ENCODE measurements at regions not wholly inside any gene's neighbourhood (a gene's known extent, or its start where the extent isn't known, plus 50 kb on each side); places are given as distances from the start of the nearest gene placed in this dataset.

DNA sequence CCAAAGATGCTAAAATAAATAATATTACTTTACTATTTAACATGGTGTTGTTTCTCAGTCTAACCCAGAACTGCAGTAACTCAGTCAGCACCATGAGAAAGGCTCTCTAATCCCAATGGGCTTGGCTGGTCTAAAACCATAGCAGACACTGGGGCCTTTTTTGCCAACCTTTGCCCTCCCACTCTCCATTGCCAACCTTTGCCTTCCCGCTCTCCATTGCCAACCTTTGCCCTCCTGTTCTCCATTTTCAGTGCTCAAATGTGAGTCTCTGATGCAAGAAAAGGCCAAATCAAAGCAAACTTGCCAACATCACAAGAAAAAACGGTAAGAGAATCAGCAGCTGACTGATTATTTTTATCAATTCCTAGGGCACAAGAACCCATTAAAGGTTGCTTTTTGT lies 1681.2 kb downstream of the SLITRK5 start:
- TF ChIP-seq CTCF (IDR thresholded peaks at IDR 0.05) (no peak), EP300 (IDR thresholded peaks at IDR 0.05; ENCODE audit: low read depth) (no peak)
